A549 (cell line): ENCODE measurements at regions not wholly inside any gene's neighbourhood (a gene's known extent, or its start where the extent isn't known, plus 50 kb on each side); places are given as distances from the start of the nearest gene placed in this dataset.

Experiments used
- ATAC-seq, 2 experiments: fragments of 200-7000 bp in 1 of 2; fragments of >200 bp in 1 of 2; cut with Nextera tagmentation in 1 of 2; cut with Tn5 transposase in 1 of 2; 3 replicates each; pipeline versions ENCODE4 v1.8.0 to v1.9.1; 2018 to 2020; ENCODE audit warnings: mild to moderate bottlenecking in 1 of 2, moderate library complexity in 1 of 2
- CTCF ChIA-PET: fragments of 300-600 bp; sonication (Branson Sonifier 250); formaldehyde crosslinking; extraction: SDS; loops from one replicate; lab custom pipeline; 2021; ENCODE audit warnings: antibody characterized with exemption, inconsistent platforms; lab: Yijun Ruan, JAX
- POLR2A ChIA-PET: fragments of 350-600 bp; formaldehyde crosslinking; extraction: SDS; loops from one replicate; lab custom pipeline; 2021; ENCODE audit warnings: antibody characterized with exemption, inconsistent platforms; lab: Yijun Ruan, JAX
- DNase-seq, 2 experiments: peaks; one replicate each; pipeline versions ENCODE4 v3.0.0 to v3.0.0-alpha.2; 2011 to 2016; ENCODE audit warnings: low read depth in 1 of 2, low spot score in 1 of 2
- FAIRE-seq: peaks from 2 replicates; lab custom pipeline; 2011; peaks lifted over from hg19 to GRCh38; lab: Jason Lieb, UNC
- H3K27ac ChIP-seq, 2 experiments: fragments of >200 bp; sonication (Bioruptor Twin); formaldehyde crosslinking; 3 replicates each; pipeline ENCODE4 v1.5.1; 2016 to 2017
- H3K4me1 ChIP-seq: fragments of >200 bp; sonication (Bioruptor Twin); formaldehyde crosslinking; 3 replicates; pipeline ENCODE4 v1.6.1; 2016
- H3K4me2 ChIP-seq: fragments of >200 bp; sonication (Bioruptor Twin); formaldehyde crosslinking; 3 replicates; pipeline ENCODE4 v1.6.1; 2016
- H3K4me3 ChIP-seq: fragments of >200 bp; sonication (Bioruptor Twin); formaldehyde crosslinking; 3 replicates; pipeline ENCODE4 v1.5.1; 2016
- H3K9me3 ChIP-seq: fragments of >200 bp; sonication (Bioruptor Twin); formaldehyde crosslinking; 3 replicates; pipeline ENCODE4 v1.6.1; 2016
- CBX8 ChIP-seq: fragments of 200-600 bp; sonication (generic); IDR thresholded peaks from 2 replicates; pipeline ENCODE4 v1.6.1; 2016
- CEBPB ChIP-seq, 2 experiments: fragments of >200 bp in 1 of 2; sonication (Bioruptor Twin) in 1 of 2; formaldehyde crosslinking in 1 of 2; IDR thresholded peaks; 2 replicates each; pipeline ENCODE4 v1.6.1; 2012 to 2016
- CHD2 ChIP-seq: fragments of 150-350 bp; IDR thresholded peaks from 2 replicates; pipeline ENCODE4 v1.6.1; 2014; ENCODE audit warnings: low read length; ENCODE audit not compliant: partially characterized antibody
- CHD4 ChIP-seq: fragments of 200-600 bp; sonication (generic); IDR thresholded peaks from 2 replicates; pipeline ENCODE4 v1.6.1; 2016; ENCODE audit warnings: antibody characterized with exemption, mild to moderate bottlenecking, borderline replicate concordance
- EHF ChIP-seq: fragments of 250-450 bp; sonication (Bioruptor Pico); IDR thresholded peaks from 2 replicates; pipeline ENCODE4 v1.5.0; 2020; ENCODE audit warnings: mild to moderate bottlenecking
- ESRRA ChIP-seq: fragments of 150-350 bp; IDR thresholded peaks from 2 replicates; pipeline ENCODE4 v1.6.1; 2014; ENCODE audit warnings: mild to moderate bottlenecking, low read length, borderline replicate concordance
- FOSL2 ChIP-seq, 2 experiments: fragments of 450-650 bp in 1 of 2; fragments of >200 bp in 1 of 2; sonication (Bioruptor Twin) in 1 of 2; formaldehyde crosslinking; IDR thresholded peaks; 2 replicates each; pipeline versions ENCODE4 v1.5.0 to v1.6.1; 2016 to 2020; ENCODE audit warnings: mild to moderate bottlenecking in 1 of 2, moderate library complexity in 1 of 2
- FOXS1 ChIP-seq: fragments of 250-450 bp; sonication (Bioruptor Pico); IDR thresholded peaks from 2 replicates; pipeline ENCODE4 v1.5.0; 2020; ENCODE audit warnings: mild to moderate bottlenecking, moderate library complexity
- HEYL ChIP-seq: fragments of 250-450 bp; sonication (Bioruptor Pico); IDR thresholded peaks from 2 replicates; pipeline ENCODE4 v1.8.0; 2021; ENCODE audit warnings: mild to moderate bottlenecking, moderate library complexity
- HOXA7 ChIP-seq: fragments of 250-450 bp; sonication (Bioruptor Pico); IDR thresholded peaks from 2 replicates; pipeline ENCODE4 v1.5.0; 2020; ENCODE audit warnings: mild to moderate bottlenecking, moderate library complexity
- HOXB5 ChIP-seq: fragments of 250-450 bp; sonication (Bioruptor Pico); IDR thresholded peaks from 2 replicates; pipeline ENCODE4 v1.5.0; 2020; ENCODE audit warnings: mild to moderate bottlenecking, moderate library complexity
- JUN ChIP-seq, 2 experiments: fragments of >200 bp; sonication (Bioruptor Twin); formaldehyde crosslinking; IDR thresholded peaks; 2 replicates in 1 of 2; 3 replicates in 1 of 2; pipeline ENCODE4 v1.6.1; 2016 to 2017
- KDM1A ChIP-seq: fragments of 200-600 bp; sonication (generic); IDR thresholded peaks from 2 replicates; pipeline ENCODE4 v1.6.1; 2016; ENCODE audit warnings: low read depth, mild to moderate bottlenecking
- MAFK ChIP-seq: fragments of 450-650 bp; IDR thresholded peaks from 2 replicates; pipeline ENCODE4 v1.6.1; 2014; ENCODE audit not compliant: partially characterized antibody
- MAX ChIP-seq: IDR thresholded peaks from 2 replicates; pipeline ENCODE4 v1.6.1; 2012
- NFE2L2 ChIP-seq: fragments of 150-350 bp; conservative IDR thresholded peaks from 2 replicates; pipeline ENCODE4 v1.6.1; 2014; ENCODE audit warnings: low read length
- NR3C1 ChIP-seq: fragments of >200 bp; sonication (Bioruptor Twin); formaldehyde crosslinking; IDR thresholded peaks from 3 replicates; pipeline ENCODE4 v1.6.1; 2017
- PHF8 ChIP-seq: fragments of 200-600 bp; sonication (generic); IDR thresholded peaks from 2 replicates; pipeline ENCODE4 v1.6.1; 2016; ENCODE audit warnings: low read depth, mild to moderate bottlenecking, antibody characterized with exemption, moderate library complexity, borderline replicate concordance
- POLR2A ChIP-seq: IDR thresholded peaks from 2 replicates; pipeline ENCODE4 v1.6.1; 2012; ENCODE audit warnings: mild to moderate bottlenecking, low read length
- POLR2AphosphoS2 ChIP-seq: conservative IDR thresholded peaks from 2 replicates; pipeline ENCODE4 v1.6.1; 2012; ENCODE audit warnings: low read length, improper control_type of control experiment, inconsistent platforms
- RCOR1 ChIP-seq: fragments of 150-350 bp; IDR thresholded peaks from 2 replicates; pipeline ENCODE4 v1.6.1; 2014; ENCODE audit warnings: antibody characterized with exemption, low read length, low read depth
- REST ChIP-seq: fragments of 200-600 bp; sonication (generic); IDR thresholded peaks from 2 replicates; pipeline ENCODE4 v1.6.1; 2016; ENCODE audit warnings: antibody characterized with exemption, mild to moderate bottlenecking, moderate library complexity
- RNF2 ChIP-seq: fragments of 200-600 bp; sonication (generic); IDR thresholded peaks from 2 replicates; pipeline ENCODE4 v1.6.1; 2016; ENCODE audit warnings: low read depth, mild to moderate bottlenecking, antibody characterized with exemption, moderate library complexity, borderline replicate concordance
- SREBF2 ChIP-seq: fragments of 450-650 bp; IDR thresholded peaks from 2 replicates; pipeline ENCODE4 v1.6.1; 2014; ENCODE audit warnings: mild to moderate bottlenecking, moderate library complexity
- TP53 ChIP-seq: fragments of 250-450 bp; sonication (Bioruptor Pico); IDR thresholded peaks from 2 replicates; pipeline ENCODE4 v1.5.0; 2021; ENCODE audit warnings: mild to moderate bottlenecking, moderate library complexity
- ZC3H11A ChIP-seq: fragments of 450-650 bp; IDR thresholded peaks from 2 replicates; pipeline ENCODE4 v1.6.1; 2014; ENCODE audit warnings: antibody characterized with exemption, mild to moderate bottlenecking
- ZSCAN20 ChIP-seq: fragments of 250-450 bp; sonication (Bioruptor Pico); IDR thresholded peaks from 2 replicates; pipeline ENCODE4 v1.8.0; 2022; ENCODE audit warnings: mild to moderate bottlenecking, moderate library complexity
- WGBS: methylation state at CpG from one replicate; pipeline ENCODE4 v1.1.6; 2017; ENCODE audit errors: missing lambda C conversion rate; 5-methylcytosine and 5-hydroxymethylcytosine counted together
- TF ChIP-seq, protein P1 (sequence below): fragments of >200 bp; sonication (Bioruptor Twin); formaldehyde crosslinking; IDR thresholded peaks from 3 replicates; pipeline ENCODE4 v1.6.1; 2016
- TF ChIP-seq, protein P2 (sequence below): fragments of 250-450 bp; sonication (Bioruptor Pico); IDR thresholded peaks from 2 replicates; pipeline ENCODE4 v1.5.0; 2020; ENCODE audit warnings: low read depth, mild to moderate bottlenecking, moderate library complexity

DNA sequence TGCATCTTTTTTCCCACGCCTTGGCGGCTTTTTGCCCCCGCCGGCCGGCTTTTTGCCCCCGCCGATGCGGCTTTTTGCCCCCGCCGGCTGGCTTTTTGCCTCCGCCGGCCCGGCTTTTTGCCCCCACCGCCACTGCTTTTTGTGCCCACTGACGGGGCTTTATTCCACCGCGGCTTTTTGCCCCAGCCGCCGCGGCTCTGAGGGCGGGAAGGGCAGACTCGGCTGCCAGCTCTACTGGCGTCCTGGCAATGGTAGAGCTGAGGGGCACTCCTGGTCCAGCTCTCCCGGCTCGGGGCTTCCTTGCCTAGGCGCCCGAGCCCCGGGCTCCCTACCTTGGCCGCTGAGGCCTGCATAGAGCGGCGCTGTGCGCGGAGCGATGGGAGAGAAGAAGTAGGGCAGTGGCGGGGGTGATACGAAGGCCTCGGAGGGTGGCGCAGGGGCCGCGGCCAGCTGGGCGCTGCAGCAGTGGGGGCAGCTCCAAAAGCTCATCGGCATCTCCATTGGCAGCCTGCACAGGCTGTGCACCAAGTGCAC lies 591.4 kb downstream of the TP53TG3F start:
- WGBS = 81% methylated on average over 25 of the region's 42 CpGs

DNA sequence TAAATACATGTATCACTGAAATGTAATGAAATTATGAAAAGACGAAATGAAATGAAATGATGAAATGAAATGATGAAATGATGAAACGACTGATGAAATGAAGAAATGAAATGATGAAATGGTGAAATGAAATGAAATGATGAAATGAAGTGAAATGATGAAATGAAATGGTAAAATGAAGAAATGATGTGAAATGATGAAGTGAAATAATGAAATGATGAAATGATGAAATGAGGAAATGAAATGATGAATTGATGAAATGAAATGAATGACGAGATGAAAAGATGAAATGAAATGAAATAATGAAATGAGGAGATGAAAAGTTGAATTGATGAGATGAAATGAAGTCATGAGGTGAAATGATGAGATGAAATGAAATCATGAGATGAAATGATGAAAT lies 594.7 kb downstream of the TP53TG3F start:
- FAIRE-seq (no peak), ATAC-seq (no peak), DNase-seq (no peak)
- WGBS = 1% methylated on average over 3 of the region's 3 CpGs
- ChIA-PET CTCF (no interaction called here), POLR2A (no interaction called here)
- Histone ChIP-seq H3K4me2 (no peak overlapping the region), H3K27ac (no peak overlapping the region), H3K9me3 (no peaks in the 10 kb centered on the region), H3K4me3 (no peak overlapping the region), H3K4me1 (no peaks in the 10 kb centered on the region)
- TF ChIP-seq NFE2L2 (no peak), CBX8 (no peak)

More for the DNA sequence above, 591.4 kb downstream of the TP53TG3F start:
- TF ChIP-seq POLR2A (no peak), SREBF2 (no peak), PHF8 (no peak), KDM1A (no peak), CBX8 (no peak), JUN (IDR thresholded peaks at IDR 0.05) (no peak), HOXB5 (CRISPR knock-in tag) (no peak), MAFK (no peak), RNF2 (no peak), ZC3H11A (no peak), FOXS1 (no peak), EHF (CRISPR knock-in tag) (no peak), MAX (no peak), CHD4 (no peak), POLR2AphosphoS2 (no peak)
- TF ChIP-seq, protein P1, sequence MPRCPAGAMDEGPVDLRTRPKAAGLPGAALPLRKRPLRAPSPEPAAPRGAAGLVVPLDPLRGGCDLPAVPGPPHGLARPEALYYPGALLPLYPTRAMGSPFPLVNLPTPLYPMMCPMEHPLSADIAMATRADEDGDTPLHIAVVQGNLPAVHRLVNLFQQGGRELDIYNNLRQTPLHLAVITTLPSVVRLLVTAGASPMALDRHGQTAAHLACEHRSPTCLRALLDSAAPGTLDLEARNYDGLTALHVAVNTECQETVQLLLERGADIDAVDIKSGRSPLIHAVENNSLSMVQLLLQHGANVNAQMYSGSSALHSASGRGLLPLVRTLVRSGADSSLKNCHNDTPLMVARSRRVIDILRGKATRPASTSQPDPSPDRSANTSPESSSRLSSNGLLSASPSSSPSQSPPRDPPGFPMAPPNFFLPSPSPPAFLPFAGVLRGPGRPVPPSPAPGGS = no peak
- H3K4me1 ChIP-seq = no peaks in the 10 kb centered on the region
- no peak overlapping the region for H3K27ac ChIP-seq
- no peak for FAIRE-seq
- DNase-seq = no peak
- ATAC-seq = no peak
- no peak overlapping the region for H3K4me2 ChIP-seq
- H3K9me3 ChIP-seq = no peaks in the 10 kb centered on the region
- POLR2A ChIA-PET = no interaction called here
- CTCF ChIA-PET = no interaction called here
- no peak overlapping the region for H3K4me3 ChIP-seq

DNA sequence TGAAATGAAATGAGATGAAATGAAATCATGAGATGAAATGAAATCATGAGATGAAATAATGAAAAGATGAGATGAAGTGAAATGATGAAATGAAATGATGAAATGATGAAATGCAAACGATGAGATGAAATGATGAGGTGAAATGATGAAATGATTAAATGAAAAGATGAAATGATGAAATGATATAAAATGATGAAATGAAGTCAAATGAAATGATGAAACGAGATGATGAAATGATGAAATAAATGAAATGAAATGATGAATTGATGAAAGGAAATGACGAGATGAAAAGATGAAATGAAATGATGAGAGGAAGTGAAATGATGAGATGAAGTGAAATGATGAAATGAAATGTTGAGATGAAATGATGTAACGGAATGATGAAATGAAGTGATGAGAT lies 595.6 kb downstream of the TP53TG3F start:
- WGBS = 3% methylated on average over 4 of the region's 4 CpGs
- POLR2A ChIA-PET = no interaction called here
- H3K4me1 ChIP-seq = no peaks in the 10 kb centered on the region
- DNase-seq = no peak
- FAIRE-seq = no peak
- no peak overlapping the region for H3K4me3 ChIP-seq
- no peaks in the 10 kb centered on the region for H3K9me3 ChIP-seq
- CTCF ChIA-PET = no interaction called here
- no peak for ATAC-seq
- no peak overlapping the region for H3K27ac ChIP-seq
- no peak overlapping the region for H3K4me2 ChIP-seq
- TF ChIP-seq RCOR1 = no peak
- TF ChIP-seq TP53 (CRISPR knock-in tag) = no peak
- no peak for TF ChIP-seq ZC3H11A
- TF ChIP-seq ZSCAN20 = no peak
- TF ChIP-seq REST = no peak
- no peak for TF ChIP-seq CHD4
- no peak for TF ChIP-seq FOSL2 (IDR thresholded peaks at IDR 0.05)
- TF ChIP-seq FOSL2 (CRISPR knock-in tag; IDR thresholded peaks at IDR 0.05) = no peak
- no peak for TF ChIP-seq ESRRA
- no peak for TF ChIP-seq HEYL (CRISPR knock-in tag)
- TF ChIP-seq, protein P2, sequence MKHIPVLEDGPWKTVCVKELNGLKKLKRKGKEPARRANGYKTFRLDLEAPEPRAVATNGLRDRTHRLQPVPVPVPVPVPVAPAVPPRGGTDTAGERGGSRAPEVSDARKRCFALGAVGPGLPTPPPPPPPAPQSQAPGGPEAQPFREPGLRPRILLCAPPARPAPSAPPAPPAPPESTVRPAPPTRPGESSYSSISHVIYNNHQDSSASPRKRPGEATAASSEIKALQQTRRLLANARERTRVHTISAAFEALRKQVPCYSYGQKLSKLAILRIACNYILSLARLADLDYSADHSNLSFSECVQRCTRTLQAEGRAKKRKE (CRISPR knock-in tag) = no peak
- TF ChIP-seq NR3C1 = no peak
- no peak for TF ChIP-seq CEBPB (IDR thresholded peaks at IDR 0.05)
- TF ChIP-seq HOXA7 (CRISPR knock-in tag) = no peak
- no peak for TF ChIP-seq KDM1A
- no peak for TF ChIP-seq RNF2
- no peak for TF ChIP-seq PHF8
- no peak for TF ChIP-seq HOXB5 (CRISPR knock-in tag)
- TF ChIP-seq SREBF2 = no peak
- no peak for TF ChIP-seq CHD2
